HCT116 (cell line): ENCODE measurements at regions not wholly inside any gene's neighbourhood (a gene's known extent, or its start where the extent isn't known, plus 50 kb on each side); places are given as distances from the start of the nearest gene placed in this dataset.

Source experiments
- CTCF ChIP-seq, 3 experiments: fragments of 200-600 bp in 1 of 3; sonication (generic) in 1 of 3; IDR thresholded peaks in 2 of 3; conservative IDR thresholded peaks in 1 of 3; 2 replicates each; pipeline ENCODE4 v1.5.1; 2012 to 2017; ENCODE audit warnings: low read depth in 2 of 3, low read length in 2 of 3, antibody characterized with exemption in 1 of 3, borderline replicate concordance in 1 of 3, control low read depth in 1 of 3, mild to moderate bottlenecking in 1 of 3, mixed read lengths in 1 of 3, mixed run types in 1 of 3, moderate library complexity in 1 of 3; ENCODE audit not compliant: insufficient read depth in 1 of 3
- EZH2 ChIP-seq: fragments of 200-600 bp; sonication (generic); IDR thresholded peaks from 2 replicates; pipeline ENCODE4 v1.6.1; 2017; ENCODE audit warnings: antibody characterized with exemption, mixed run types
- EZH2phosphoT487 ChIP-seq: fragments of 200-600 bp; IDR thresholded peaks from 2 replicates; pipeline ENCODE4 v1.6.1; 2018; ENCODE audit warnings: antibody characterized with exemption, borderline replicate concordance
- JUND ChIP-seq: IDR thresholded peaks from 2 replicates; pipeline ENCODE4 v1.6.1; 2012
- POLR2A ChIP-seq: IDR thresholded peaks from 2 replicates; pipeline ENCODE4 v1.7.0; 2011; ENCODE audit warnings: borderline replicate concordance; ENCODE audit not compliant: insufficient read depth, insufficient read length; ENCODE audit errors: extremely low read depth
- POLR2AphosphoS5 ChIP-seq: IDR thresholded peaks from 2 replicates; pipeline ENCODE4 v1.6.1; 2011; ENCODE audit warnings: mild to moderate bottlenecking, low read depth, low read length, moderate library complexity
- SIN3A ChIP-seq: IDR thresholded peaks from 2 replicates; pipeline ENCODE4 v1.6.1; 2012; ENCODE audit warnings: low read depth

GRCh38 chr6:45816674-45817297 lies 198.9 kb downstream of the CLIC5 start:
- no peak for TF ChIP-seq EZH2phosphoT487
- no peak for TF ChIP-seq CTCF (IDR thresholded peaks at IDR 0.05 in 2 of 3, conservative IDR thresholded peaks at IDR 0.05 in 1 of 3; ENCODE audit: borderline replicate concordance in 1 of 3, insufficient read depth in 1 of 3, low read depth in 2 of 3, low read length in 2 of 3)
- no peak for TF ChIP-seq EZH2
- no peak for TF ChIP-seq JUND
- no peak for TF ChIP-seq SIN3A
- TF ChIP-seq POLR2A: no peak
- no peak for TF ChIP-seq POLR2AphosphoS5
